Calu3 (cell line): ENCODE measurements at regions not wholly inside any gene's neighbourhood (a gene's known extent, or its start where the extent isn't known, plus 50 kb on each side); places are given as distances from the start of the nearest gene placed in this dataset.
"Not testable (repeated sequence)": the region's sequence is repeated elsewhere in the genome, so short reads cannot be mapped to it uniquely, and the experiment has no call there.

Source experiments
- BruUV-seq: library from RNA; stranded (reverse); fragments of 400-500 nt; replicated peaks from 2 replicates; lab custom pipeline; 2021; lab: Mats Ljungman, UMichigan
- CTCF ChIA-PET: fragments of 300-600 bp; sonication (Branson Sonifier 250); formaldehyde crosslinking; loops from one replicate; lab custom pipeline; 2022; ENCODE audit warnings: antibody characterized with exemption; lab: Charles Lee
- DNase-seq: peaks from one replicate; pipeline ENCODE4 v3.0.0; 2022
- H3K27ac Mint-ChIP-seq: one replicate; pipeline ENCODE4 v1.8.0; 2022; ENCODE audit warnings: mixed read lengths; ENCODE audit not compliant: unreplicated experiment
- H3K27me3 Mint-ChIP-seq: one replicate; pipeline ENCODE4 v1.8.0; 2022; ENCODE audit warnings: mixed read lengths; ENCODE audit not compliant: unreplicated experiment
- H3K36me3 Mint-ChIP-seq: one replicate; pipeline ENCODE4 v1.8.0; 2022; ENCODE audit warnings: mild to moderate bottlenecking, moderate library complexity, mixed read lengths; ENCODE audit not compliant: insufficient read depth, unreplicated experiment
- H3K4me1 Mint-ChIP-seq: one replicate; pipeline ENCODE4 v1.8.0; 2022; ENCODE audit warnings: mild to moderate bottlenecking, low read depth, mixed read lengths; ENCODE audit not compliant: unreplicated experiment
- H3K4me3 Mint-ChIP-seq: one replicate; pipeline ENCODE4 v1.8.0; 2022; ENCODE audit warnings: mild to moderate bottlenecking, low read depth, moderate library complexity, mixed read lengths; ENCODE audit not compliant: unreplicated experiment
- H3K9me3 Mint-ChIP-seq: one replicate; pipeline ENCODE4 v1.8.0; 2022; ENCODE audit warnings: low read depth, mixed read lengths; ENCODE audit not compliant: unreplicated experiment
- intact Hi-C: fragments of 100-400 bp; cut with micrococcal nuclease; formaldehyde crosslinking; loops from one replicate; pipeline ENCODE4 v1.10.0; 2022; ENCODE audit not compliant: unreplicated experiment
- TF ChIP-seq, protein P1 (sequence below): fragments of 200-600 bp; IDR thresholded peaks from one replicate; pipeline ENCODE4 v1.8.0; 2022; ENCODE audit warnings: antibody characterized with exemption; ENCODE audit not compliant: unreplicated experiment

DNA sequence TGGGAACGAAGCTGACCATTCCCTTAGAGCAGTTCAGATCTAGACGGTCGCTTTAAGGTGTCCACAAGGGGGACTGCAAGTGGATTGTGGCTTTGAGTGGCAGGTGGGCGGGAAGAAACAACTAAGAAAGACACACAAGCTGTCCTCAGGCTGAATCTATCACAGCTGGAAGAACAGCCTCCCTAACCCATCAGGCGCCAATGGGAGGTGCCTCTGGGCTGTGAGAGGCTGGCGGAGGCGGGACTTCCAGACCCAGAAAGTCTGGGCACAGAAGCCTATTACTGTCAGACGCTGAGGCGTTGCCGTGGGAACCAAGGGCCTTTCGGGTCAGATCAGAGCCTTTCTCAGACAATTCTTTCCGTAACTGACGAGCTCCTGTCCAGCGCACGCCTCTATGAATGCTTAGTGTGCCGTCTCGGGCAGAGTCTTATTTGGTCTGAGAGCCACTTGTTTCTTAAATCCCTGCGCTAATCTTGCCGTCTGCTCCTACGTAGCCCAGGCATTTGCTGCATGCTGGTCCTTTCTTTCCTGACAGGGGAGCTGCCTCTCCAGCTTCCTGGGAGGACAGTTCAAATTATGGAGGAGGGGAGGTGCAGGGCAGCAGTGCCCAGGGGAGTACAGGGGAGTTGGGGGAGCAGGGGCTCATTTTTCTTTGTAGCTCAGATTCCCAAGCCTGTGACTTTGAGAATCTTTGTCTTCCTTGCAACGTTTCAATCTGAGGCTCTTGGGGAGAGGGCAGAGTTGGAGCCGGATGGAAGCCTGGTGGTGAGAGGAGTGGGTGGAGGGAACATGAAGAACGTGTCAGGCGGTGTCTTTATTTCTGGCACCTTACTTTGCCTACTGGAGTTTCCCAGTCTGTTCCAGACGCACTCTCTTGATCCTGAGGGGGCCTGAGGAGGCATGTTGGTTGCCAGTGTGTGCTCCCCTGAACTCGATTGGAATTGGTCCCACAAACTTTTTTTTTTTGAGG, 618.7 kb downstream of the KCNJ18 start:
- Mint-ChIP-seq H3K9me3 (peaks cover 7% of the 10 kb centered on the region), H3K4me1 (no peaks in the 10 kb centered on the region), H3K27ac (no peak overlapping the region), H3K27me3 (no peaks in the 10 kb centered on the region), H3K36me3 (peaks cover 5% of the 10 kb centered on the region), H3K4me3 (no peak overlapping the region)
- intact Hi-C loops, result no loop called here
- TF ChIP-seq, protein P1, sequence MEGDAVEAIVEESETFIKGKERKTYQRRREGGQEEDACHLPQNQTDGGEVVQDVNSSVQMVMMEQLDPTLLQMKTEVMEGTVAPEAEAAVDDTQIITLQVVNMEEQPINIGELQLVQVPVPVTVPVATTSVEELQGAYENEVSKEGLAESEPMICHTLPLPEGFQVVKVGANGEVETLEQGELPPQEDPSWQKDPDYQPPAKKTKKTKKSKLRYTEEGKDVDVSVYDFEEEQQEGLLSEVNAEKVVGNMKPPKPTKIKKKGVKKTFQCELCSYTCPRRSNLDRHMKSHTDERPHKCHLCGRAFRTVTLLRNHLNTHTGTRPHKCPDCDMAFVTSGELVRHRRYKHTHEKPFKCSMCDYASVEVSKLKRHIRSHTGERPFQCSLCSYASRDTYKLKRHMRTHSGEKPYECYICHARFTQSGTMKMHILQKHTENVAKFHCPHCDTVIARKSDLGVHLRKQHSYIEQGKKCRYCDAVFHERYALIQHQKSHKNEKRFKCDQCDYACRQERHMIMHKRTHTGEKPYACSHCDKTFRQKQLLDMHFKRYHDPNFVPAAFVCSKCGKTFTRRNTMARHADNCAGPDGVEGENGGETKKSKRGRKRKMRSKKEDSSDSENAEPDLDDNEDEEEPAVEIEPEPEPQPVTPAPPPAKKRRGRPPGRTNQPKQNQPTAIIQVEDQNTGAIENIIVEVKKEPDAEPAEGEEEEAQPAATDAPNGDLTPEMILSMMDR, result no peak
- BruUV-seq, result no TSS peak
- CTCF ChIA-PET, result no interaction called here
- DNase-seq, result no peak

DNA sequence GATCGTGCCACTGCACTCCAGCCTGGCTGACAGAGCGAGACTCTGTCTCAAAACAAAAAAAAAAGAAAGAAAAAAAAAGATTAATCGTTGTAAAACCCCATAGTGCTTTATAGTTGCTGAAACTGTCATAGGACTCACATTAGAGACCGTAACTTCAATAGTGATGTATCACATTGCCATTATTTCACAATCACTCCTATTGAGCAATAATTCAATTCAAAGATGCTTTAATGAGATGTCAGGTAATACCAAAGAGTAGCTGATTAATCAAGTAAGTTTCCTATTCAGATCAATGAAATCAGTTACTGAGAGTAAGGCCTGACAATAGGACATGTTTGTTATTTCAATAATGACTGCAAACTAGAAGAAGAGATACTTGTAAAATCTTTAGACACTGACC, 628.7 kb downstream of the KCNJ18 start:
- not testable (repeated sequence) for H3K4me3 Mint-ChIP-seq

DNA sequence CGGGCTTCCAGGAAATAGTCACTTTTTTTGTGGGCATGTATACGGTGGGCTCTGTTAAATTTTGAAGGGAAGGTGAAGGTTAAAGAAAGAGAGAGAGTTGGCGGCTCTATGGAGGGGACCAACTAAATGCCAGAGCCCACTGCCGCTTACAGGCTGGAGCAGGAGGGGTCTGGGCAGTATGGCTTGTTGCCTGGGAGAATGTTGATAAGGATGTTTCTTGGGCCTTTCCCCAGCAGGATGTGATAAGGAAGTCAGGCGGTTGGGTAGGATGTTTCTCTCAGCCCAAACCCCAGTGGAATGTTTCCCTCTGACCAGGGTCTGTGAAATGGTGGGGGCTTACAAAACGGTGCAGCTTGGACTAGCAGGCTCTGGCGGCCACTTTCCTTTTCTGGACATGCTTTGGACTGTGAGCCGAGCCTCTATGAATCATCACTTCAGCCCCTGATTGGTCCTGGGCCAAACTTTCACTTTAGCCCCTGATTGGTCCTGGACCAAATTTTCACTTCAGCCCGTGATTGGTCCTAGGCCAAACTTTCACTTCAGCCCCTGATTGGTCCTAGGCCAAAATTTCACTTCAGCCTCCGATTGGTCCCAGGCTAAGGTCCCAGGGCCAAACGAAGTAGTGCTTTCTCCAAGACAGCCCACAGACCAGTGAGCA, 630.7 kb downstream of the KCNJ18 start:
- BruUV-seq, result not testable (repeated sequence)

More for the DNA sequence above, 628.7 kb downstream of the KCNJ18 start:
- H3K4me1 Mint-ChIP-seq, DNase-seq, BruUV-seq, CTCF ChIA-PET, H3K27me3 Mint-ChIP-seq, intact Hi-C loops, H3K9me3 Mint-ChIP-seq, H3K27ac Mint-ChIP-seq, H3K36me3 Mint-ChIP-seq: not testable (repeated sequence)

DNA sequence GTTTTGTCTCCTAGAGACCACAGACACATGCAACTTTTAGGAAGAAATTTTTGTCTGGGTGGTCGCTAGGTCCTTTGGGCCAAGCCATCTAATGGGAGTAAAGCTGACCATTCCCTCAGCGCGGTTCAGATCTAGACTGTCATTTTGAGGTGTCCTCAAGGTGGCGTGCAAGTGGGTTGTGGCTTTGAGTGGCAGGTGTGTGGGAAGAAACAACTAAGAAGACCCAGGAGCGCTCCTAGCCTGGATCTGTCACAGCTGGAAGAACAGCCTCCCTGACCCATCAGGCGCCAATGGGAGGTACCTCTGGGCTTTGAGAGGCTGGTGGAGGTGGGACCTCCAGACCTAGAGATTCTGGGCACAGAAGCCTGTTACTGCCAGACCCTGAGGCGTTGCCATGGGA, 645.1 kb downstream of the KCNJ18 start:
- no TSS peak for BruUV-seq
- TF ChIP-seq, protein P1, result no peak
- CTCF ChIA-PET, result no interaction called here
- Mint-ChIP-seq H3K27me3 (no peaks in the 10 kb centered on the region), H3K4me1 (no peaks in the 10 kb centered on the region), H3K4me3 (no peak overlapping the region), H3K9me3 (no peaks in the 10 kb centered on the region), H3K36me3 (no peaks in the 10 kb centered on the region), H3K27ac (no peak overlapping the region)
- intact Hi-C loops, result no loop called here
- DNase-seq, result no peak

More for the DNA sequence above, 630.7 kb downstream of the KCNJ18 start:
- H3K36me3 Mint-ChIP-seq, intact Hi-C loops, H3K4me1 Mint-ChIP-seq, H3K27me3 Mint-ChIP-seq, H3K27ac Mint-ChIP-seq, H3K9me3 Mint-ChIP-seq, DNase-seq, CTCF ChIA-PET, H3K4me3 Mint-ChIP-seq: not testable (repeated sequence)

DNA sequence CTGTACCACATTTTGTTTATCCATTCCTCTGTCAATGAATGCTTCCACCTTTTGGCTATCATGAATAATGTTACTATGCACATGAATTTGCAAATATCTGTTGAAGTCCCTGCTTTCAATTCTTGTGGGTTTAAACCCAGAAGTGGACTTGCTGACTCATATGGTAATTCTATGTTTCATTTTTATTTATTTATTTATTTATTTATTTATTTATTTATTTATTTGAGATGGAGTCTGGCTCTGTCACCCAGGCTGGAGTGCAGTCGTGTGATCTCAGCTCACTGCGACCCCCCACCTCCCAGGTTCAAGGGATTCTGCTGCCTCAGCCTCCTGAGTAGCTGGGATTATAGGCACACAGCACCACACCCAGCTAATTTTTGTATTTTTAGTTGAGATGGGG, 664.3 kb downstream of the KCNJ18 start:
- intact Hi-C loops, H3K27me3 Mint-ChIP-seq, BruUV-seq, H3K4me3 Mint-ChIP-seq, H3K4me1 Mint-ChIP-seq, H3K27ac Mint-ChIP-seq, CTCF ChIA-PET, H3K36me3 Mint-ChIP-seq, H3K9me3 Mint-ChIP-seq, DNase-seq: not testable (repeated sequence)

DNA sequence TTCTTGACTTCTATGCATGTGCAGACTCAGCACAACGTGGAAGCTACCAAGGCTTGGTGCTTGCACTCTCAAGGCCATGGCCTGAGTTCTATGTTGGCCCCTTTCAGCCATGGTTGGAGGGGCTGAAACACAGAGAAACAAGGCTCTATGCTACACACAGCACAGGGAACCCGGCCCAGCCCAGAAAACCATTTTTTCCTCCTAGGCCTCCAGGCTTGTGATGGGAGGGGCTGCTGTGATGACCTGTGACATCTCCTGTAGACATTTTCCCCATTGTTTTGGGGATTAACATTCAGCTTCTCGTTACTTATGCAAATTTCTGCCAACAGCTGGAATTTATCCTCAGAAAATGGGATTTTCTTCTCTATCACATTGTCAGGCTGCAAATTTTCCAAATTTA, 678.7 kb downstream of the KCNJ18 start:
- H3K27me3 Mint-ChIP-seq, H3K27ac Mint-ChIP-seq, BruUV-seq, H3K4me3 Mint-ChIP-seq, CTCF ChIA-PET, intact Hi-C loops, H3K4me1 Mint-ChIP-seq, DNase-seq, H3K9me3 Mint-ChIP-seq, H3K36me3 Mint-ChIP-seq: not testable (repeated sequence)
